MG63 (cell line): ENCODE measurements at regions not wholly inside any gene's neighbourhood (a gene's known extent, or its start where the extent isn't known, plus 50 kb on each side); places are given as distances from the start of the nearest gene placed in this dataset.

Experiments
- DNase-seq: peaks from one replicate; pipeline ENCODE4 v3.0.0-alpha.2; 2020
- H3K27me3 ChIP-seq: fragments of 250-450 bp; sonication (Bioruptor Pico); 2 replicates; pipeline ENCODE4 v1.5.1; 2020; ENCODE audit warnings: mild to moderate bottlenecking, moderate library complexity
- H3K36me3 ChIP-seq: fragments of 250-450 bp; sonication (Bioruptor Pico); 2 replicates; pipeline ENCODE4 v1.5.1; 2020; ENCODE audit warnings: mild to moderate bottlenecking, moderate library complexity
- H3K4me3 ChIP-seq: fragments of 250-450 bp; sonication (Bioruptor Pico); 2 replicates; pipeline ENCODE4 v1.5.1; 2020; ENCODE audit warnings: mild to moderate bottlenecking, moderate library complexity
- H3K9me3 ChIP-seq: fragments of 250-450 bp; sonication (Bioruptor Pico); 2 replicates; pipeline ENCODE4 v1.5.1; 2020; ENCODE audit warnings: mild to moderate bottlenecking, moderate library complexity

GRCh38 chr14:97499790-97500481 is 702.8 kb downstream of the VRK1 start:
- DNase-seq = peak; percentile 27
- H3K4me3 ChIP-seq = no peak overlapping the region
- no peaks in the 10 kb centered on the region for H3K27me3 ChIP-seq
- H3K36me3 ChIP-seq = no peaks in the 10 kb centered on the region
- H3K9me3 ChIP-seq = no peaks in the 10 kb centered on the region

GRCh38 chr14:97506626-97507025 is 709.4 kb downstream of the VRK1 start:
- DNase-seq = no peak
- H3K9me3 ChIP-seq = no peaks in the 10 kb centered on the region
- no peak overlapping the region for H3K4me3 ChIP-seq
- no peaks in the 10 kb centered on the region for H3K36me3 ChIP-seq
- H3K27me3 ChIP-seq = no peaks in the 10 kb centered on the region

DNA sequence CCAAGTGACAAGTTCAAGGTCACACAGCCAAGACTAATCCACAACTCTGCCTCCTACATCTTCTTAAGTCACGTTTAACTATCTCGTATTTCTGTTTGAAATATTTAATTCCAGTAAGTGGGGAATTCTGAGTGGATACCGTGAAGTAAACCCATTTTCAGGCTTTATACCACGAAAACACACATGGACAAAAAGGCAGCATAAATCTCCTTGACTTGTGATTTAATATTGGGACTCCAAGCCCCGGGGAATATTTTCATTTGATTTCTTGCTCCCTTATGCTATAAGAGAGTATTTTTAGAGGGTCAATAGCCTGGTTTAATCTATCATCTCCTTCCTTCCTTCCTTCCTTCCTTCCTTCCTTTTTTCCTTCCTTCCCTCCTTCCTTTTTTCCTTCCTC is 716.7 kb downstream of the VRK1 start:
- H3K27me3 ChIP-seq = no peaks in the 10 kb centered on the region
- no peaks in the 10 kb centered on the region for H3K36me3 ChIP-seq
- no peaks in the 10 kb centered on the region for H3K9me3 ChIP-seq
- DNase-seq = no peak
- no peak overlapping the region for H3K4me3 ChIP-seq

GRCh38 chr14:97517566-97518234 is 720.5 kb downstream of the VRK1 start:
- H3K9me3 ChIP-seq = no peaks in the 10 kb centered on the region
- DNase-seq = no peak
- no peaks in the 10 kb centered on the region for H3K27me3 ChIP-seq
- no peak overlapping the region for H3K4me3 ChIP-seq
- H3K36me3 ChIP-seq = no peaks in the 10 kb centered on the region

GRCh38 chr14:97523936-97524335 is 726.8 kb downstream of the VRK1 start:
- Histone ChIP-seq H3K9me3 (no peaks in the 10 kb centered on the region), H3K4me3 (no peak overlapping the region), H3K36me3 (no peaks in the 10 kb centered on the region), H3K27me3 (no peaks in the 10 kb centered on the region)
- DNase-seq = no peak

GRCh38 chr14:97524589-97525319 is 727.6 kb downstream of the VRK1 start:
- Histone ChIP-seq H3K27me3 (no peaks in the 10 kb centered on the region), H3K9me3 (no peaks in the 10 kb centered on the region), H3K36me3 (no peaks in the 10 kb centered on the region), H3K4me3 (no peak overlapping the region)
- no peak for DNase-seq

GRCh38 chr14:97527993-97528392 is 730.8 kb downstream of the VRK1 start:
- H3K27me3 ChIP-seq = no peaks in the 10 kb centered on the region
- H3K4me3 ChIP-seq = no peak overlapping the region
- H3K36me3 ChIP-seq = no peaks in the 10 kb centered on the region
- no peaks in the 10 kb centered on the region for H3K9me3 ChIP-seq
- DNase-seq = no peak

DNA sequence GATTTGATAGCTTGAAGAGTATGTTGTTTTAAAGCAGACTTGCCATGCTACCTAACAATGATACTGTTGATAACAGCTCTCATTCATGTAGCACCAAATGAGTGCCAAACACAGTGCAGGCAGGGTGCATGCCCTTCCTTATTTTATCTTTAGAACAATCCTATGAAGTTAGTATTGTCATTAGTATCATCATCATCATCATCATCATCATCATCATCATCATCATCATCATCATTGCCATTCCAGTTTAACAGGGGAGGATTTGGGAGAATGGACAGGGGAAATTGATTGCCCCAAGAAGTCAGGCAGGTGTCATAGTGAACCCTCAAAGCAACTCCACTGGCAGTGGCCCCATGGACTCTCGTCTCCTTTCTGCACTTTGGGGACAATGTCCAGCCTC is 734.9 kb downstream of the VRK1 start:
- DNase-seq = no peak

DNA sequence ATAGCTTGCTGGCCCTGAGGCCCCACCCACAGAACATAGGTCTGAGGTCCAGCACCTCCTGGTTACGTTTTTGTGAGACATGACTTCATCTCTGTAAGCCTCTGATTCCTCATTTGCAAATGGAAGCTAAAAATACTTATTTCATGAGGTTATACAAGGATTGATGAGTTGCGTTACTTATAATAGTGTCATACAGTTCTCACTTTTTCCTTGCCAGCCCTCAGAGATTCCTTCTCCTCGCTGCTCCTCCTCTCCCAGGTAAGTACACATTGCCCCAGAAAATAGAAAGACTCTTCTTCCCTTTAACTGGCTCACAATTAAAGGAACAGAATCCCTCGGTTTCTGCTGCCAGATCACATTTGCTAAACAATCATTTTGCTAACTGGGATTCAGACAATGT is 739.2 kb downstream of the VRK1 start:
- Histone ChIP-seq H3K36me3 (no peaks in the 10 kb centered on the region), H3K27me3 (no peaks in the 10 kb centered on the region), H3K9me3 (no peaks in the 10 kb centered on the region), H3K4me3 (no peak overlapping the region)
- no peak for DNase-seq

More for the DNA sequence above, 734.9 kb downstream of the VRK1 start:
- Histone ChIP-seq H3K4me3 (no peak overlapping the region), H3K27me3 (no peaks in the 10 kb centered on the region), H3K9me3 (no peaks in the 10 kb centered on the region), H3K36me3 (no peaks in the 10 kb centered on the region)

DNA sequence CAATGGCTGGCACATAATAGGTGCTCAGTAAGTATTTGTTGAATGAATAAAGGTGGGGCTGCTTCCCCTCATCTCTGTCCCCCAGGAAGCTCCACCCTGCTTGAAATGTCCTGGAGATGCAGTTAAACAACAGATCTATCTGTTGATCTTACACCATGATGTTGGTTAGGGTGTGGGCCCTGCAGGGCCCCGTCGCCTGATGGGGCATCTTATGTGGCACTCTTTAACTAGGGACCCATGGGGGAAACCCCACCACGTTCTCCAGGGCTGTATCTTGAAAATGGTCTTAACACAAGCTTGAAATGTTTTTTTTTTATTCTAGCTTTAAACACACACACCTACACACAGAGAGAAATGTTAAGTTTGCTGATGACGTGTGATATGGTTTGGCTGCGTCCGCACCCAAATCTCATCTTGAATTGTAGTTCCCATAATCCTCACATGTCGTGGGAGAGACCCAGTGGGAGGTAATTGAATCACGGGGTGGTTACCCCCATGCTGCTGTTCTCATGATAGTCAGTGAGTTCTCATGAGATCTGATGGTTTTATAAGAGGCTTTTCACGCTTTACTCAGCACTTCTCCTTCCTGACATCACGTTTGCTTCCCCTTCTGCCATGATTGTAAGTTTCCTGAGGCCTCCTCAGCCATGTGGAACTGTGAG is 741.7 kb downstream of the VRK1 start:
- no peak for DNase-seq
- Histone ChIP-seq H3K27me3 (no peaks in the 10 kb centered on the region), H3K9me3 (no peaks in the 10 kb centered on the region), H3K36me3 (no peaks in the 10 kb centered on the region), H3K4me3 (no peak overlapping the region)

- H3K27me3 ChIP-seq = no peaks in the 10 kb centered on the region
- H3K9me3 ChIP-seq = no peaks in the 10 kb centered on the region
- DNase-seq = no peak
- H3K4me3 ChIP-seq = no peak overlapping the region
- no peaks in the 10 kb centered on the region for H3K36me3 ChIP-seq
Measured at GRCh38 chr14:97539411-97539795, 742.2 kb downstream of the VRK1 start.

DNA sequence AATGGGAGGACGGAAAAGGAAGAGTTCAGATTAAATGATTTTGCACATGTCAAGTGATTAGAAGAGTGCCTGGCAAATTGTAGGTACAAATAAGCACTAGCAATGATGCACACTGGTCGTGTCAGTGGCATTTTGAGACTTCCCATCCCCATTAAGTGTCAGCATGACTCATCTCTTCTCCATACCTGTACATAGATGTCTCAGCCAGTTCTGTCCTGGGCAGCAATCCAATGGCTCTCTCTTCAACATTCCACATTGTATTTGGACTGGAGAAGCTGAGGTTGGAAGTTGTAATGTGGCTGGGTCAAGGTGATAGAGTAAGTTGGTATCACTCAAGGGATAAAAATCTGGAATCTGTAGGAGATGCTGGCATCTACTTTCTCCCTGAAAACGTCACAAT is 742.7 kb downstream of the VRK1 start:
- no peak for DNase-seq
- H3K9me3 ChIP-seq = no peaks in the 10 kb centered on the region
- no peak overlapping the region for H3K4me3 ChIP-seq
- H3K27me3 ChIP-seq = no peaks in the 10 kb centered on the region
- H3K36me3 ChIP-seq = no peaks in the 10 kb centered on the region

- Histone ChIP-seq H3K9me3 (no peaks in the 10 kb centered on the region), H3K4me3 (no peak overlapping the region), H3K27me3 (no peaks in the 10 kb centered on the region), H3K36me3 (no peaks in the 10 kb centered on the region)
- no peak for DNase-seq
Measured at GRCh38 chr14:97543221-97543620, 746.0 kb downstream of the VRK1 start.

DNA sequence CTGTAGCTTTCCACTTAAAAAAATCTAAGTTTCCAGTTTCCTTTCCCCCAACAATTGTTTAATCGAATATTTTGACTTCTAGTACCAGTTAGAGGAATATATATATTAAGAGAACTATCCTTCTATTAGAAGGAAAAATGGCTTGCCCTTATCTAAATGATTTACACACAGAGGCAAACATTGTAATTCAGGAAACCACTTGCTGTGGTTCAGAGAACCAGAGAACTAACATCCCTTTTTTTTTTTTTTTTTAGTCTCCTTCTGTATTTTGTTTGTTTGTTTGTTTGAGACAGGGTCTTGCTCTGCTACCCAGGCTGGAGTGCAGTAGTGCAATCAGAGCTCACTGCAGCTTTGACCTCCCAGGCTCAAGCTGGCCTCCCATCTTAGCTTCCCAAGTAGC is 746.6 kb downstream of the VRK1 start:
- H3K9me3 ChIP-seq = no peaks in the 10 kb centered on the region
- no peak overlapping the region for H3K4me3 ChIP-seq
- DNase-seq = no peak
- no peaks in the 10 kb centered on the region for H3K36me3 ChIP-seq
- no peaks in the 10 kb centered on the region for H3K27me3 ChIP-seq

DNA sequence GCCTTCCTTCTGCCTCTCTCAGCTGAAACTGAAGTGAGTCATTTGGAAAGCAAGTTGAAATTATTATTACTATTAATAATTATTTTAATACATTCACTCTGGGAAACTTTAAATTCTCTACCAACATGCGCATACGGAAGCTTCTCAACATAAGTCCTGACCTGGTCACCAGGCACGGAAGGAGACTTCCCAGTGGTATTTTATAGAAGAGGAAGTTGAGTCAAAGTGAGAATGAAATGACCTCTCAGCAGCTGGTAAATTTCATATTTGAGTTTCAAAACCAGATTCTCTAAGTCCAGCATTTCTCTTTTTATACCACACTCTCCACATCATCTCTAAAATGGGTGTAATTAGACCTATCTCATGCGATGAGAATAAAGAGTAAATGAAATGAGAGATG is 747.4 kb downstream of the VRK1 start:
- no peaks in the 10 kb centered on the region for H3K9me3 ChIP-seq
- H3K27me3 ChIP-seq = no peaks in the 10 kb centered on the region
- H3K4me3 ChIP-seq = no peak overlapping the region
- DNase-seq = no peak
- no peaks in the 10 kb centered on the region for H3K36me3 ChIP-seq

DNA sequence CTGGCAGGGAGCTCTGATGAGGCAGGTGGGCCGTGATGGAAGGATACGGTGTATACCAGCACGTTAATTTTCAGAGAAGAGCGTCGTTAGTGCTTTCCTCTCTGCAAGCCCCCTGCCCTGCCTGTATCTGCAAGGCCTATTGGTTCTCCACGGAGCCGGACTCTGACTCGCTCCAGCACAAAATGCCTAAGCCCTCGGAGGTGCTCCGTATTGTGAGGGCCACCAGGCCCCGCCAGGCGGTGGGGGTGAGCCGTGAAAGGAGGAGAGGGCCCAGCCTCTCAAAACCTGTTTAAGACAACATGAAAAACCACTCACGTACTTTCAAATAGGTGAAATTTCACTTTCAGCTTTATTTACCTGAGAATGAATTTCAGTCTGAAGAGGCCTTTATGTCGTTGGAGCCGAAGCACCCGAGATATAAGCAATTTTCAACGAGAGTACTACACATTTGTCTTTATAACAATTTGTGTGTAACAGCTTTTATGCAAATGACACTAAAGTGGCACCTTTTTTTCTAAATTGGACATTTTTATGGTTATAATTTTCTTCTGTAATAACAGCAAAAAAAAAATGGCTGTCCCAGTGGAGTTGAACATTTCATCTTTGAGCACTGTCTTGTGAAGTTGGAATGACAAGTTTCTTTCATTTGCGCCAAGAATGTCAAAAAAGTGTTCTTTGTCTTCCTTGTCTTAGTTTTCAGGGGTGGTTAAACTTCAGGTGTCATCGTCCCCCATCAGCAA is 749.5 kb downstream of the VRK1 start:
- H3K4me3 ChIP-seq = no peak overlapping the region
- no peaks in the 10 kb centered on the region for H3K36me3 ChIP-seq
- H3K27me3 ChIP-seq = no peaks in the 10 kb centered on the region
- no peak for DNase-seq
- no peaks in the 10 kb centered on the region for H3K9me3 ChIP-seq

DNA sequence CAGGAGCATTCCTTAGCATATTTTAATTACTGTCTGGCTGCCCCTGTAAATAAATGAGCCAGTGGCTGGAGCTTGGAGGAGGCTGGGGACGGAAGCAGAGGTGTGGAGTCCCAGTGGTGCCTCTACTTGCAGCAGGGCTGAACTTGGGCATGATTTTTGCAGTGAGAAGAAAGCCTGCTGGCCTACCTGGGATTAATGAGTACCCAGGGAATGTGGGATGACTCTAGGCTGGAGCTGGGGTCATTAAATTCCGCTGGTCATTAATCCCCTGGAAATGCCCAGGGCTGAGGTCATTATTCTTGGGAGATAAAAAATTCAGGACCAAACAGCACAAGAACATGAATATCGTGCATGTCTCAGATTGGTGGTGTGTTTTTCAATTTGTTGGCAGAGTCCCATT is 753.3 kb downstream of the VRK1 start:
- Histone ChIP-seq H3K9me3 (no peaks in the 10 kb centered on the region), H3K36me3 (no peaks in the 10 kb centered on the region), H3K4me3 (no peak overlapping the region), H3K27me3 (no peaks in the 10 kb centered on the region)
- no peak for DNase-seq
